H9 (cell line): ENCODE measurements at regions not wholly inside any gene's neighbourhood (a gene's known extent, or its start where the extent isn't known, plus 50 kb on each side); places are given as distances from the start of the nearest gene placed in this dataset.

Experiments used
- DNase-seq: peaks from one replicate; pipeline ENCODE4 v3.0.0-alpha.2; 2017
- H2AFZ ChIP-seq: one replicate; pipeline ENCODE4 v1.6.1; 2013; ENCODE audit warnings: mild to moderate bottlenecking, low read length, control low read depth, moderate library complexity
- H2AK5ac ChIP-seq: 2 replicates; pipeline ENCODE4 v1.6.1; 2013; ENCODE audit warnings: low read length, control low read depth, mixed read lengths; ENCODE audit not compliant: insufficient read length
- H2BK120ac ChIP-seq: one replicate; pipeline ENCODE4 v1.6.1; 2013; ENCODE audit warnings: low read depth, mild to moderate bottlenecking, low read length, control low read depth, inconsistent platforms; ENCODE audit not compliant: poor library complexity, severe bottlenecking
- H2BK12ac ChIP-seq: 2 replicates; pipeline ENCODE4 v1.6.1; 2013; ENCODE audit warnings: low read length, control low read depth, mixed read lengths, low read depth; ENCODE audit not compliant: insufficient read length
- H2BK15ac ChIP-seq: 2 replicates; pipeline ENCODE4 v1.6.1; 2013; ENCODE audit warnings: low read depth, low read length, control low read depth
- H2BK20ac ChIP-seq: one replicate; pipeline ENCODE4 v1.6.1; 2013; ENCODE audit warnings: low read depth, mild to moderate bottlenecking, low read length, control low read depth, inconsistent platforms; ENCODE audit not compliant: poor library complexity, severe bottlenecking
- H2BK5ac ChIP-seq: 2 replicates; pipeline ENCODE4 v1.6.1; 2013; ENCODE audit warnings: low read length, control low read depth, mixed read lengths; ENCODE audit not compliant: insufficient read length
- H3K14ac ChIP-seq: 2 replicates; pipeline ENCODE4 v1.6.1; 2013; ENCODE audit warnings: low read length, control low read depth; ENCODE audit not compliant: insufficient read depth
- H3K18ac ChIP-seq: 2 replicates; pipeline ENCODE4 v1.6.1; 2013; ENCODE audit warnings: low read depth, mild to moderate bottlenecking, mixed read lengths, low read length, control low read depth; ENCODE audit not compliant: insufficient read length
- H3K23ac ChIP-seq: 2 replicates; pipeline ENCODE4 v1.6.1; 2013; ENCODE audit warnings: low read length, control low read depth, mixed read lengths, low read depth; ENCODE audit not compliant: insufficient read length
- H3K23me2 ChIP-seq: 2 replicates; pipeline ENCODE4 v1.6.1; 2013; ENCODE audit warnings: low read depth, mild to moderate bottlenecking, mixed read lengths, low read length, control low read depth; ENCODE audit not compliant: insufficient read length, poor library complexity, severe bottlenecking
- H3K27ac ChIP-seq: 2 replicates; pipeline ENCODE4 v1.5.1; 2013; ENCODE audit warnings: low read length, control low read depth, mixed read lengths, low read depth; ENCODE audit not compliant: insufficient read length
- H3K27me3 ChIP-seq: 2 replicates; pipeline ENCODE4 v1.6.1; 2013; ENCODE audit warnings: low read length, control low read depth, inconsistent platforms; ENCODE audit not compliant: insufficient read depth
- H3K4ac ChIP-seq: 2 replicates; pipeline ENCODE4 v1.6.1; 2013; ENCODE audit warnings: low read depth, mild to moderate bottlenecking, control low read depth, inconsistent platforms, low read length, moderate library complexity
- H3K4me1 ChIP-seq: 2 replicates; pipeline ENCODE4 v1.6.1; 2013; ENCODE audit warnings: low read length, control low read depth, inconsistent platforms; ENCODE audit not compliant: insufficient read depth
- H3K4me2 ChIP-seq: 2 replicates; pipeline ENCODE4 v1.6.1; 2013; ENCODE audit warnings: low read length, control low read depth, mixed read lengths; ENCODE audit not compliant: insufficient read length, insufficient read depth
- H3K56ac ChIP-seq: 2 replicates; pipeline ENCODE4 v1.6.1; 2013; ENCODE audit warnings: low read depth, mild to moderate bottlenecking, mixed read lengths, low read length, control low read depth; ENCODE audit not compliant: insufficient read length
- H3K79me1 ChIP-seq: 2 replicates; pipeline ENCODE4 v1.6.1; 2013; ENCODE audit warnings: low read depth, mild to moderate bottlenecking, moderate library complexity, low read length, control low read depth, inconsistent platforms; ENCODE audit not compliant: insufficient read depth, poor library complexity, severe bottlenecking
- H3K79me2 ChIP-seq: 2 replicates; pipeline ENCODE4 v1.6.1; 2013; ENCODE audit warnings: low read length, control low read depth, inconsistent platforms; ENCODE audit not compliant: insufficient read depth
- H3K9ac ChIP-seq: 2 replicates; pipeline ENCODE4 v1.6.1; 2013; ENCODE audit warnings: low read length, control low read depth, mixed read lengths; ENCODE audit not compliant: insufficient read length; ENCODE audit errors: extremely low read depth
- H3K9me3 ChIP-seq: one replicate; pipeline ENCODE4 v1.6.1; 2013; ENCODE audit warnings: low read depth, low read length, inconsistent platforms; ENCODE audit not compliant: control insufficient read depth
- H3T11ph ChIP-seq: one replicate; pipeline ENCODE4 v1.6.1; 2013; ENCODE audit warnings: mild to moderate bottlenecking, low read length, control low read depth, inconsistent platforms
- H4K20me1 ChIP-seq: one replicate; pipeline ENCODE4 v1.6.1; 2013; ENCODE audit not compliant: control insufficient read depth, insufficient read length, insufficient read depth
- H4K5ac ChIP-seq: 2 replicates; pipeline ENCODE4 v1.6.1; 2013; ENCODE audit warnings: low read depth, mild to moderate bottlenecking, mixed read lengths, low read length, control low read depth; ENCODE audit not compliant: insufficient read length
- H4K8ac ChIP-seq: replicated peaks from 2 replicates; pipeline ENCODE4 v1.6.1; 2013; ENCODE audit warnings: low read length, control low read depth, mixed read lengths, low read depth; ENCODE audit not compliant: insufficient read length
- H4K91ac ChIP-seq: 2 replicates; pipeline ENCODE4 v1.6.1; 2013; ENCODE audit warnings: low read depth, mild to moderate bottlenecking, moderate library complexity, mixed read lengths, low read length, control low read depth; ENCODE audit not compliant: insufficient read length
- H3K27ac Mint-ChIP-seq, 3 experiments: 2 replicates in 2 of 3; 3 replicates in 1 of 3; pipeline ENCODE4 v1.8.0; 2020 to 2021; ENCODE audit warnings: mixed read lengths in 3 of 3, mild to moderate bottlenecking in 1 of 3, moderate library complexity in 1 of 3
- H3K27me3 Mint-ChIP-seq: 2 replicates; pipeline ENCODE4 v1.8.0; 2021; ENCODE audit warnings: low read depth, mild to moderate bottlenecking, moderate library complexity, mixed read lengths
- H3K36me3 Mint-ChIP-seq, 3 experiments: 2 replicates in 2 of 3; 3 replicates in 1 of 3; pipeline ENCODE4 v1.8.0; 2020 to 2021; ENCODE audit warnings: low read depth in 3 of 3, mixed read lengths in 3 of 3; ENCODE audit not compliant: insufficient read depth in 1 of 3
- H3K4me1 Mint-ChIP-seq, 2 experiments: 2 replicates each; pipeline ENCODE4 v1.8.0; 2020; ENCODE audit warnings: mixed read lengths in 2 of 2
- H3K4me3 Mint-ChIP-seq, 2 experiments: 2 replicates in 1 of 2; 3 replicates in 1 of 2; pipeline ENCODE4 v1.8.0; 2020 to 2021; ENCODE audit warnings: mild to moderate bottlenecking in 2 of 2, mixed read lengths in 2 of 2, moderate library complexity in 1 of 2
- H3K9me3 Mint-ChIP-seq, 2 experiments: 2 replicates in 1 of 2; 3 replicates in 1 of 2; pipeline ENCODE4 v1.8.0; 2020; ENCODE audit warnings: mild to moderate bottlenecking in 2 of 2, mixed read lengths in 2 of 2, moderate library complexity in 1 of 2
- CTCF ChIP-seq: fragments of 200-600 bp; sonication (generic); conservative IDR thresholded peaks from 3 replicates; pipeline ENCODE4 v1.8.0; 2021; ENCODE audit warnings: antibody characterized with exemption, mild to moderate bottlenecking

GRCh38 chr3:88785841-88786240 lies 321.6 kb upstream of the EPHA3 start:
- H2AK5ac ChIP-seq = no peak overlapping the region
- Mint-ChIP-seq H3K27ac (no peak overlapping the region), H3K36me3 (peaks cover 0 to 12% (median 0%) of the 10 kb centered on the region in 3 experiments; a peak in 5 of 7 replicates), H3K27me3 (no peaks in the 10 kb centered on the region), H3K9me3 (peaks cover 0 to 17% of the 10 kb centered on the region in 2 experiments; a peak in 4 of 5 replicates), H3K4me1 (no peaks in the 10 kb centered on the region), H3K4me3 (no peak overlapping the region)
- no peak overlapping the region for H3T11ph ChIP-seq
- no peak overlapping the region for H3K23ac ChIP-seq
- no peak overlapping the region for H3K56ac ChIP-seq
- no peak for TF ChIP-seq CTCF
- H4K8ac ChIP-seq = no peak overlapping the region
- H3K18ac ChIP-seq = no peak overlapping the region
- no peak overlapping the region for H3K14ac ChIP-seq
- DNase-seq = no peak
- no peak overlapping the region for H3K27ac ChIP-seq
- no peak overlapping the region for H3K4ac ChIP-seq
- H4K20me1 ChIP-seq = no peaks in the 10 kb centered on the region
- no peak overlapping the region for H4K5ac ChIP-seq
- no peak overlapping the region for H2BK5ac ChIP-seq
- H3K23me2 ChIP-seq = no peaks in the 10 kb centered on the region
- no peak overlapping the region for H2AFZ ChIP-seq
- no peaks in the 10 kb centered on the region for H3K27me3 ChIP-seq
- no peak overlapping the region for H4K91ac ChIP-seq
- H2BK12ac ChIP-seq = no peak overlapping the region
- no peaks in the 10 kb centered on the region for H3K79me1 ChIP-seq
- H2BK15ac ChIP-seq = no peak overlapping the region
- H3K9ac ChIP-seq = no peak overlapping the region
- no peaks in the 10 kb centered on the region for H3K4me1 ChIP-seq
- H2BK20ac ChIP-seq = no peak overlapping the region
- no peak overlapping the region for H3K4me2 ChIP-seq
- no peaks in the 10 kb centered on the region for H3K9me3 ChIP-seq
- no peaks in the 10 kb centered on the region for H3K79me2 ChIP-seq
- no peak overlapping the region for H2BK120ac ChIP-seq
